Panc1 (cell line): ENCODE measurements at regions not wholly inside any gene's neighbourhood (a gene's known extent, or its start where the extent isn't known, plus 50 kb on each side); places are given as distances from the start of the nearest gene placed in this dataset.

Source experiments
- ATAC-seq: fragments of 200-7000 bp; cut with Tn5 transposase; 2 replicates; pipeline ENCODE4 v1.9.1; 2020; ENCODE audit warnings: mild to moderate bottlenecking, moderate library complexity
- BruUV-seq: library from RNA; stranded (reverse); fragments of 400-500 nt; replicated peaks from 2 replicates; lab custom pipeline; 2021; lab: Mats Ljungman, UMichigan
- CTCF ChIA-PET: fragments of 300-600 bp; sonication (Branson Sonifier 250); formaldehyde crosslinking; loops from one replicate; lab custom pipeline; 2022; ENCODE audit warnings: antibody characterized with exemption; lab: Charles Lee
- POLR2A ChIA-PET: fragments of 300-600 bp; sonication (Branson Sonifier 250); formaldehyde crosslinking; loops from one replicate; lab custom pipeline; 2022; ENCODE audit warnings: antibody characterized with exemption; lab: Charles Lee
- DNase-seq: peaks from one replicate; pipeline ENCODE4 v3.0.0-alpha.2; 2010; ENCODE audit warnings: low read depth, low spot score
- H3K27ac ChIP-seq: 2 replicates; pipeline ENCODE4 v1.5.1; 2011; ENCODE audit warnings: mild to moderate bottlenecking, low read length, inconsistent platforms
- H3K27me3 ChIP-seq: fragments of 200-500 bp; sonication (Bioruptor generic); 2 replicates; pipeline ENCODE4 v1.6.0; 2014; ENCODE audit warnings: low read length, inconsistent platforms; ENCODE audit not compliant: control insufficient read depth, insufficient read depth
- H3K36me3 ChIP-seq: fragments of 200-500 bp; sonication (Bioruptor generic); 2 replicates; pipeline ENCODE4 v1.5.1; 2014; ENCODE audit warnings: inconsistent platforms, mild to moderate bottlenecking, low read length, moderate library complexity; ENCODE audit not compliant: control insufficient read depth, insufficient read depth
- H3K4me1 ChIP-seq: 2 replicates; pipeline ENCODE4 v1.5.1; 2011; ENCODE audit warnings: inconsistent platforms, mild to moderate bottlenecking, low read length, moderate library complexity; ENCODE audit not compliant: control insufficient read depth, insufficient read depth
- H3K4me3 ChIP-seq, 2 experiments: 2 replicates each; pipeline ENCODE4 v1.5.1; 2011 to 2012; ENCODE audit warnings: low read depth in 2 of 2, low read length in 2 of 2, mild to moderate bottlenecking in 2 of 2, inconsistent platforms in 1 of 2, moderate library complexity in 1 of 2
- H3K9me3 ChIP-seq: fragments of 200-500 bp; sonication (Bioruptor generic); 2 replicates; pipeline ENCODE4 v1.5.1; 2014; ENCODE audit warnings: low read depth, mild to moderate bottlenecking, inconsistent platforms, low read length, moderate library complexity; ENCODE audit not compliant: control insufficient read depth, insufficient read depth
- POLR2AphosphoS5 ChIP-seq: IDR thresholded peaks from 2 replicates; pipeline ENCODE4 v1.6.1; 2012; ENCODE audit warnings: mild to moderate bottlenecking, low read depth, low read length, moderate library complexity
- SIN3A ChIP-seq: IDR thresholded peaks from 2 replicates; pipeline ENCODE4 v1.6.1; 2012; ENCODE audit warnings: low read depth, mild to moderate bottlenecking, low read length, moderate library complexity, borderline replicate concordance; ENCODE audit not compliant: insufficient read depth
- TCF7L2 ChIP-seq: IDR thresholded peaks from 2 replicates; pipeline ENCODE4 v1.6.1; 2011; ENCODE audit warnings: mild to moderate bottlenecking, low read depth, low read length, inconsistent platforms
- in situ Hi-C: cut with HindIII; loops from 2 replicates; pipeline ENCODE4 v1.10.0; 2016; ENCODE audit warnings: low sequenced_read_pairs, low pct_unique_long_range_greater_than_20kb
- intact Hi-C: fragments of 100-400 bp; cut with micrococcal nuclease; formaldehyde crosslinking; loops from one replicate; pipeline ENCODE4 v1.10.0; 2022; ENCODE audit not compliant: unreplicated experiment
- TF ChIP-seq, protein P1 (sequence below): fragments of 450-650 bp; IDR thresholded peaks from 2 replicates; pipeline ENCODE4 v1.5.1; 2017; ENCODE audit warnings: mild to moderate bottlenecking
- TF ChIP-seq, protein P2 (sequence below), 2 experiments: IDR thresholded peaks; 2 replicates each; pipeline ENCODE4 v1.6.1; 2011 to 2012; ENCODE audit warnings: low read depth in 2 of 2, control low read depth in 1 of 2, low read length in 1 of 2, mild to moderate bottlenecking in 1 of 2, moderate library complexity in 1 of 2; ENCODE audit not compliant: insufficient read depth in 1 of 2

DNA sequence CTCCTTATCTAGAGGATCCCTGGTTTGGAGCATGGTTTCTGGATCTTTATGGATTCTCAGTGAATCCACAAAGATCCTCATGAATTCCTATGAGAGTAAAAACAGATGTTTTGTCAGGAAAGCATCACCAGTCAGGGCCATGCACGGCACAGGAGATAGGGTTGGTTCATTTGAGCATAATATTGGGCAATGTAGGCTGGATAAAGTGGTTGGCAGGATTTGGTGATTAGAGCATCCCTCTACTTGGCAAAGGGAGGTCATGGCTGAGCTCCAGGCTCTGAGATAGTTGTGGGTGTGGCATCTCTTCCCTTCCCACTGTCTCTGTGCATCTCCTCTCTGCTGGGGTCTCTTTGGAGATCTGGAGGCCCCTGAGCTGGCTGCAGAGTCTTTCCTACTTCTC lies 149.8 kb downstream of the DACT1 start:
- ATAC-seq (no peak), DNase-seq (no peak)
- CTCF ChIA-PET = no interaction called here
- no TSS peak for BruUV-seq
- Histone ChIP-seq H3K27me3 (no peaks in the 10 kb centered on the region; the same call in 1 of the 2 replicates), H3K36me3 (no peaks in the 10 kb centered on the region), H3K4me1 (no peaks in the 10 kb centered on the region), H3K9me3 (no peaks in the 10 kb centered on the region), H3K4me3 (no peak overlapping the region), H3K27ac (no peak overlapping the region)
- in situ Hi-C loops = no loop called here
- TF ChIP-seq, protein P1, sequence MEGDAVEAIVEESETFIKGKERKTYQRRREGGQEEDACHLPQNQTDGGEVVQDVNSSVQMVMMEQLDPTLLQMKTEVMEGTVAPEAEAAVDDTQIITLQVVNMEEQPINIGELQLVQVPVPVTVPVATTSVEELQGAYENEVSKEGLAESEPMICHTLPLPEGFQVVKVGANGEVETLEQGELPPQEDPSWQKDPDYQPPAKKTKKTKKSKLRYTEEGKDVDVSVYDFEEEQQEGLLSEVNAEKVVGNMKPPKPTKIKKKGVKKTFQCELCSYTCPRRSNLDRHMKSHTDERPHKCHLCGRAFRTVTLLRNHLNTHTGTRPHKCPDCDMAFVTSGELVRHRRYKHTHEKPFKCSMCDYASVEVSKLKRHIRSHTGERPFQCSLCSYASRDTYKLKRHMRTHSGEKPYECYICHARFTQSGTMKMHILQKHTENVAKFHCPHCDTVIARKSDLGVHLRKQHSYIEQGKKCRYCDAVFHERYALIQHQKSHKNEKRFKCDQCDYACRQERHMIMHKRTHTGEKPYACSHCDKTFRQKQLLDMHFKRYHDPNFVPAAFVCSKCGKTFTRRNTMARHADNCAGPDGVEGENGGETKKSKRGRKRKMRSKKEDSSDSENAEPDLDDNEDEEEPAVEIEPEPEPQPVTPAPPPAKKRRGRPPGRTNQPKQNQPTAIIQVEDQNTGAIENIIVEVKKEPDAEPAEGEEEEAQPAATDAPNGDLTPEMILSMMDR = no peak
- TF ChIP-seq, protein P2, sequence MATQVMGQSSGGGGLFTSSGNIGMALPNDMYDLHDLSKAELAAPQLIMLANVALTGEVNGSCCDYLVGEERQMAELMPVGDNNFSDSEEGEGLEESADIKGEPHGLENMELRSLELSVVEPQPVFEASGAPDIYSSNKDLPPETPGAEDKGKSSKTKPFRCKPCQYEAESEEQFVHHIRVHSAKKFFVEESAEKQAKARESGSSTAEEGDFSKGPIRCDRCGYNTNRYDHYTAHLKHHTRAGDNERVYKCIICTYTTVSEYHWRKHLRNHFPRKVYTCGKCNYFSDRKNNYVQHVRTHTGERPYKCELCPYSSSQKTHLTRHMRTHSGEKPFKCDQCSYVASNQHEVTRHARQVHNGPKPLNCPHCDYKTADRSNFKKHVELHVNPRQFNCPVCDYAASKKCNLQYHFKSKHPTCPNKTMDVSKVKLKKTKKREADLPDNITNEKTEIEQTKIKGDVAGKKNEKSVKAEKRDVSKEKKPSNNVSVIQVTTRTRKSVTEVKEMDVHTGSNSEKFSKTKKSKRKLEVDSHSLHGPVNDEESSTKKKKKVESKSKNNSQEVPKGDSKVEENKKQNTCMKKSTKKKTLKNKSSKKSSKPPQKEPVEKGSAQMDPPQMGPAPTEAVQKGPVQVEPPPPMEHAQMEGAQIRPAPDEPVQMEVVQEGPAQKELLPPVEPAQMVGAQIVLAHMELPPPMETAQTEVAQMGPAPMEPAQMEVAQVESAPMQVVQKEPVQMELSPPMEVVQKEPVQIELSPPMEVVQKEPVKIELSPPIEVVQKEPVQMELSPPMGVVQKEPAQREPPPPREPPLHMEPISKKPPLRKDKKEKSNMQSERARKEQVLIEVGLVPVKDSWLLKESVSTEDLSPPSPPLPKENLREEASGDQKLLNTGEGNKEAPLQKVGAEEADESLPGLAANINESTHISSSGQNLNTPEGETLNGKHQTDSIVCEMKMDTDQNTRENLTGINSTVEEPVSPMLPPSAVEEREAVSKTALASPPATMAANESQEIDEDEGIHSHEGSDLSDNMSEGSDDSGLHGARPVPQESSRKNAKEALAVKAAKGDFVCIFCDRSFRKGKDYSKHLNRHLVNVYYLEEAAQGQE (IDR thresholded peaks at IDR 0.05; ENCODE audit: insufficient read depth in 1 of 2, low read depth in 2 of 2, low read length in 1 of 2) = no peak
- no peak for TF ChIP-seq SIN3A
- no peak for TF ChIP-seq POLR2AphosphoS5
- no peak for TF ChIP-seq TCF7L2
- intact Hi-C loops = no loop called here
- POLR2A ChIA-PET = no interaction called here

DNA sequence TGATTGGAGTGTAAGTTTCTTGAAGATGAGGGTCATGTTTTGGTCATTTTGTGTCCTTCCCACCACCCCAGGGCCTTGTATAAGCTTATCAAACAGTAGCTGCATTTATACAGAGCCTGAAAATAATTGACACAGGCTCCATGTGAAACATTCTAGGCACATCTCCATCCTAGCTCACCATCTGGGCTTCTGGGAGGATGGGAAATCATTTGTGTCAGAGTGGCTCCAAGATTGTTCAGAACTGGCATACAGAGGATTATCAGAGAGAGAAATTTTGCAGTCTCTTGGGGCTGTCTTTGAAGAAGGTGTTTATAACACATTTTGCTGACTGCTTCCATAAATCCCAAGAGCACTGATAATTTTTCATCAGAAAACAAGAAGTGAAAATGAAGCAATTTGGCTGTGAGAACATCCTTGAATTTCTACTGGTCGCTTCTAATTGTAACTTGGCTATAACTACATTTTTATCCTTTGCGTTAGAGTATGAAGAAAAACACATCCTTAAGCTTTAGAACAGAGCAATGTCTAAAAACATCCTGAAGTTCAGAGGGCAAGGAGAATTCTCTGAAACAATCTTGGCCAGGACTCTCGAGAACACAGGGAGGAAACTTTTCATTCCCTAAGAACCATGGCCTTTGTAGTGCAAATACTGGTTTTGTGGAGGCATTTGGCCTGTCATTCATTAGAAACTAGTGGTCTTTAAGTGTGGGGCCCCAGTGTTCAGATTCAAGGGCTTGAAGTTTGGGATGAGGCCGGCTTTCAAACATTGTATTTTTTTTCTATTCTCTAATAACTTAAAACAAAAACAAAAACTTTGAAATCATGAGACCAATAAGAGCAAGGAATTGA lies 151.1 kb downstream of the DACT1 start:
- in situ Hi-C loops (no loop called here), intact Hi-C loops (no loop called here)
- Histone ChIP-seq H3K4me3 (no peak overlapping the region), H3K27ac (no peak overlapping the region), H3K27me3 (no peaks in the 10 kb centered on the region; the same call in 1 of the 2 replicates), H3K9me3 (no peaks in the 10 kb centered on the region), H3K36me3 (no peaks in the 10 kb centered on the region), H3K4me1 (no peaks in the 10 kb centered on the region)
- ATAC-seq (no peak), DNase-seq (no peak)
- TF ChIP-seq SIN3A = no peak
- TF ChIP-seq, protein P2 (IDR thresholded peaks at IDR 0.05; ENCODE audit: insufficient read depth in 1 of 2, low read depth in 2 of 2, low read length in 1 of 2) = no peak
- no peak for TF ChIP-seq TCF7L2
- TF ChIP-seq, protein P1 = no peak
- no peak for TF ChIP-seq POLR2AphosphoS5
- POLR2A ChIA-PET = no interaction called here
- no TSS peak for BruUV-seq
- CTCF ChIA-PET = no interaction called here
